ENCODE measurements at regions not wholly inside any gene's neighbourhood (a gene's known extent, or its start where the extent isn't known, plus 50 kb on each side); places are given as distances from the start of the nearest gene placed in this dataset.

- no peaks in the 10 kb centered on the region for H3K36me3 ChIP-seq (ENCODE audit: control insufficient read depth in 2 of 2, insufficient read depth in 1 of 2, low read length in 2 of 2)
- H3K27ac ChIP-seq (ENCODE audit: extremely low read depth, low read depth, low read length): no peak overlapping the region
- H3K4me3 ChIP-seq (ENCODE audit: low read depth, low read length): no peak overlapping the region
- no peaks in the 10 kb centered on the region for H3K9me3 ChIP-seq (ENCODE audit: control insufficient read depth, insufficient read depth, low read depth, low read length)
- ChIA-PET CTCF (interaction anchor here (0.6 kb wide), 1 partner anchor 93 kb away, joined by 3 read pairs; no protein-coding TSS in a partner anchor), POLR2A (no interaction called here)
- H3K4me1 ChIP-seq (ENCODE audit: control insufficient read depth, insufficient read depth, low read length): no peaks in the 10 kb centered on the region; the same call in 1 of the 2 replicates
- TF ChIP-seq ZNF664 (tag by site-specific recombination; IDR thresholded peaks at IDR 0.05): no peak
- no peak for TF ChIP-seq ZNF747 (tag by site-specific recombination; IDR thresholded peaks at IDR 0.05)
- TF ChIP-seq ZNF169 (tag by site-specific recombination; IDR thresholded peaks at IDR 0.05): no peak
- no peak for TF ChIP-seq ZNF785 (tag by site-specific recombination; IDR thresholded peaks at IDR 0.05)
- no peak for TF ChIP-seq KLF9 (tag by site-specific recombination; IDR thresholded peaks at IDR 0.05; ENCODE audit: low read depth)
- TF ChIP-seq ZNF777 (tag by site-specific recombination; IDR thresholded peaks at IDR 0.05; ENCODE audit: borderline replicate concordance): no peak
- no peak for TF ChIP-seq ZNF610 (tag by site-specific recombination; IDR thresholded peaks at IDR 0.05; ENCODE audit: borderline replicate concordance)
- TF ChIP-seq PRDM4 (tag by site-specific recombination; IDR thresholded peaks at IDR 0.05): no peak
- no peak for TF ChIP-seq ZNF23 (tag by site-specific recombination; IDR thresholded peaks at IDR 0.05; ENCODE audit: borderline replicate concordance)
- no peak for TF ChIP-seq ZNF112 (tag by site-specific recombination; IDR thresholded peaks at IDR 0.05)
- TF ChIP-seq ZNF155 (tag by site-specific recombination; IDR thresholded peaks at IDR 0.05): no peak
- TF ChIP-seq ZNF560 (tag by site-specific recombination; IDR thresholded peaks at IDR 0.05; ENCODE audit: borderline replicate concordance): no peak
- no peak for TF ChIP-seq ZBTB48 (tag by site-specific recombination; IDR thresholded peaks at IDR 0.05)
- TF ChIP-seq SALL2 (tag by site-specific recombination; IDR thresholded peaks at IDR 0.05; ENCODE audit: borderline replicate concordance): no peak
- no peak for TF ChIP-seq GFI1B (tag by site-specific recombination; IDR thresholded peaks at IDR 0.05)
- no peak for TF ChIP-seq ZNF580 (tag by site-specific recombination; IDR thresholded peaks at IDR 0.05)
- no peak for TF ChIP-seq ZNF10 (tag by site-specific recombination; IDR thresholded peaks at IDR 0.05)
- TF ChIP-seq SETDB1 (IDR thresholded peaks at IDR 0.05; ENCODE audit: insufficient read length, low read length): no peak
- no peak for TF ChIP-seq ZNF366 (tag by site-specific recombination; conservative IDR thresholded peaks at IDR 0.05)
- no peak for TF ChIP-seq ZNF140 (tag by site-specific recombination; IDR thresholded peaks at IDR 0.05)
Observed at GRCh38 chr14:85172290-85172689, 357.7 kb upstream of the FLRT2 start.

- no peak overlapping the region for H3K4me3 ChIP-seq (ENCODE audit: low read depth, low read length)
- ChIA-PET CTCF (interaction anchor here (0.6 kb wide), 2 partner anchors 93 to 313 kb away, joined by 3 read pairs; no protein-coding TSS in a partner anchor), POLR2A (no interaction called here)
- TF ChIP-seq ZNF114 (tag by site-specific recombination; IDR thresholded peaks at IDR 0.05) (no peak), PRDM1 (tag by site-specific recombination; IDR thresholded peaks at IDR 0.05) (no peak), ZNF449 (tag by site-specific recombination; IDR thresholded peaks at IDR 0.05) (no peak), ZNF776 (tag by site-specific recombination; IDR thresholded peaks at IDR 0.05; ENCODE audit: borderline replicate concordance) (no peak), ZBTB11 (tag by site-specific recombination; conservative IDR thresholded peaks at IDR 0.05; ENCODE audit: low read depth) (no peak), ZNF148 (tag by site-specific recombination; IDR thresholded peaks at IDR 0.05; ENCODE audit: borderline replicate concordance) (no peak)
- H3K36me3 ChIP-seq (ENCODE audit: control insufficient read depth in 2 of 2, insufficient read depth in 1 of 2, low read length in 2 of 2): no peaks in the 10 kb centered on the region
- no peak overlapping the region for H3K27ac ChIP-seq (ENCODE audit: extremely low read depth, low read depth, low read length)
- H3K9me3 ChIP-seq (ENCODE audit: control insufficient read depth, insufficient read depth, low read depth, low read length): no peaks in the 10 kb centered on the region
- no peaks in the 10 kb centered on the region for H3K4me1 ChIP-seq (ENCODE audit: control insufficient read depth, insufficient read depth, low read length)
Observed at GRCh38 chr14:85172889-85173477, 357.0 kb upstream of the FLRT2 start.
